SK-N-SH treated with all-trans-retinoic acid at 6 μM for 48 hours (cell line): ENCODE measurements at regions not wholly inside any gene's neighbourhood (a gene's known extent, or its start where the extent isn't known, plus 50 kb on each side); places are given as distances from the start of the nearest gene placed in this dataset.

Experiments
- ATAC-seq: fragments of 200-7000 bp; cut with Tn5 transposase; 3 replicates; pipeline ENCODE4 v1.9.1; 2020; ENCODE audit warnings: mild to moderate bottlenecking, moderate library complexity
- BACH2 ChIP-seq: fragments of 250-450 bp; sonication (Bioruptor Pico); IDR thresholded peaks from 2 replicates; pipeline ENCODE4 v1.9.0; 2021; ENCODE audit warnings: mild to moderate bottlenecking, borderline replicate concordance
- CSDC2 ChIP-seq: fragments of 250-450 bp; sonication (Bioruptor Pico); IDR thresholded peaks from 2 replicates; pipeline ENCODE4 v1.5.0; 2020; ENCODE audit warnings: mild to moderate bottlenecking, moderate library complexity
- ESRRG ChIP-seq: fragments of 250-450 bp; sonication (Bioruptor Pico); IDR thresholded peaks from 2 replicates; pipeline ENCODE4 v1.6.1; 2021; ENCODE audit warnings: mild to moderate bottlenecking
- ISL1 ChIP-seq: fragments of 250-450 bp; sonication (Bioruptor Pico); IDR thresholded peaks from 2 replicates; pipeline ENCODE4 v2.1.2; 2022; ENCODE audit warnings: mild to moderate bottlenecking, moderate library complexity
- PPARA ChIP-seq: fragments of 250-450 bp; sonication (Bioruptor Pico); IDR thresholded peaks from 2 replicates; pipeline ENCODE4 v1.5.0; 2020; ENCODE audit warnings: mild to moderate bottlenecking, borderline replicate concordance
- RARB ChIP-seq: fragments of 250-450 bp; sonication (Bioruptor Pico); IDR thresholded peaks from 2 replicates; pipeline ENCODE4 v1.8.0; 2021; ENCODE audit warnings: mild to moderate bottlenecking, moderate library complexity
- TCF4 ChIP-seq: fragments of 250-450 bp; sonication (Bioruptor Pico); IDR thresholded peaks from 2 replicates; pipeline ENCODE4 v1.8.0; 2021; ENCODE audit warnings: mild to moderate bottlenecking, moderate library complexity, borderline replicate concordance
- TOX ChIP-seq: fragments of 250-450 bp; sonication (Bioruptor Pico); IDR thresholded peaks from 2 replicates; pipeline ENCODE4 v1.8.0; 2021; ENCODE audit warnings: mild to moderate bottlenecking, moderate library complexity, borderline replicate concordance
- ZC3H10 ChIP-seq: fragments of 250-450 bp; sonication (Bioruptor Pico); IDR thresholded peaks from 2 replicates; pipeline ENCODE4 v1.5.1; 2021; ENCODE audit warnings: mild to moderate bottlenecking, moderate library complexity
- ZFP3 ChIP-seq: fragments of 250-450 bp; sonication (Bioruptor Pico); IDR thresholded peaks from 2 replicates; pipeline ENCODE4 v1.5.0; 2020; ENCODE audit warnings: mild to moderate bottlenecking, moderate library complexity
- ZFP30 ChIP-seq: fragments of 450-650 bp; formaldehyde crosslinking; IDR thresholded peaks from 2 replicates; pipeline ENCODE4 v1.5.0; 2022; ENCODE audit warnings: mild to moderate bottlenecking, moderate library complexity
- ZNF565 ChIP-seq: fragments of 450-650 bp; formaldehyde crosslinking; conservative IDR thresholded peaks from 2 replicates; pipeline ENCODE4 v1.5.0; 2020; ENCODE audit warnings: low read depth, mild to moderate bottlenecking, moderate library complexity
- ZNF8 ChIP-seq: fragments of 450-650 bp; formaldehyde crosslinking; IDR thresholded peaks from 2 replicates; pipeline ENCODE4 v1.5.0; 2020; ENCODE audit warnings: mild to moderate bottlenecking, moderate library complexity
- TF ChIP-seq, protein P1 (sequence below): fragments of 250-450 bp; sonication (Bioruptor Pico); IDR thresholded peaks from 2 replicates; pipeline ENCODE4 v1.8.0; 2021; ENCODE audit warnings: low read depth, mild to moderate bottlenecking, moderate library complexity, borderline replicate concordance
- TF ChIP-seq, protein P2 (sequence below): fragments of 250-450 bp; sonication (Bioruptor Pico); IDR thresholded peaks from 2 replicates; pipeline ENCODE4 v1.5.0; 2020; ENCODE audit warnings: mild to moderate bottlenecking, moderate library complexity
- TF ChIP-seq, protein P3 (sequence below): fragments of 250-450 bp; sonication (Bioruptor Pico); IDR thresholded peaks from 2 replicates; pipeline ENCODE4 v1.5.1; 2020; ENCODE audit warnings: low read depth, mild to moderate bottlenecking, moderate library complexity
- TF ChIP-seq, protein P4 (sequence below): fragments of 250-450 bp; sonication (Bioruptor Pico); IDR thresholded peaks from 2 replicates; pipeline ENCODE4 v1.8.0; 2020; ENCODE audit warnings: mild to moderate bottlenecking, moderate library complexity, borderline replicate concordance
- TF ChIP-seq, protein P5 (sequence below): fragments of 250-450 bp; sonication (Bioruptor Pico); IDR thresholded peaks from 2 replicates; pipeline ENCODE4 v1.5.1; 2021; ENCODE audit warnings: mild to moderate bottlenecking, moderate library complexity

DNA sequence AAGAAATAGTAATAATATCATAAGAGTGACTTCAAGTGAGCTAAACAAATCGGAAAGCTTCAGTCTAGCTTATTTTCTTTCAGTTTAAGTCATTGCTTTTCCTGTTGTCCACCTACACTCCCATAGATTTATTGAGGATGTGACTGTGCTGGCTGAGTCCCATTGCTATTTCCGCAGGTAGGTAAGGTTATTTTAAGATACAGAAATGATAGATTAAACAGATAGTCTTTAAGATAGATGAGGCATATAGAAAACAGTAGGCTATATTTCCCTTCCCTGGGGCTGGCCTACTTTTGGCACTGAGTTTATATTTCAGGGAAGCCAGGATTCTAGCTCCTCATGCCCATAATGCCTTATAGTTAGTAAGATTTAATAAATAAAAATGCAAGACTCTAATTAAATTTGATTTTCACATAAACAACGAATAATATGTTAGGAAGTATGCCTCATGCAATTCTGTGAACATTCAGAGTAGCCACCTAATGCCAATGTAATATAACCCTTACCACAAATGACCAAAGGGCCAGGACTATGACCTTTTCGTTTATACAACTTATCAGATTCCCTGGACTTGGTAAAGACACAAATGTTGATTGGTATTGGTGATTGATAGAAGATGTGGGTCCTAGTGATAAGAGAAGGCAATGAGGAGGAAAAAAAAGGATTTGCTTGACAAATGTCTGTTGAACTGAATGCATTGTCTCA, 1079.3 kb downstream of the EPHA7 start:
- ATAC-seq: no peak
- no peak for TF ChIP-seq BACH2 (CRISPR knock-in tag)
- no peak for TF ChIP-seq RARB
- no peak for TF ChIP-seq PPARA (CRISPR knock-in tag)
- TF ChIP-seq ZNF8: no peak
- TF ChIP-seq, protein P1, sequence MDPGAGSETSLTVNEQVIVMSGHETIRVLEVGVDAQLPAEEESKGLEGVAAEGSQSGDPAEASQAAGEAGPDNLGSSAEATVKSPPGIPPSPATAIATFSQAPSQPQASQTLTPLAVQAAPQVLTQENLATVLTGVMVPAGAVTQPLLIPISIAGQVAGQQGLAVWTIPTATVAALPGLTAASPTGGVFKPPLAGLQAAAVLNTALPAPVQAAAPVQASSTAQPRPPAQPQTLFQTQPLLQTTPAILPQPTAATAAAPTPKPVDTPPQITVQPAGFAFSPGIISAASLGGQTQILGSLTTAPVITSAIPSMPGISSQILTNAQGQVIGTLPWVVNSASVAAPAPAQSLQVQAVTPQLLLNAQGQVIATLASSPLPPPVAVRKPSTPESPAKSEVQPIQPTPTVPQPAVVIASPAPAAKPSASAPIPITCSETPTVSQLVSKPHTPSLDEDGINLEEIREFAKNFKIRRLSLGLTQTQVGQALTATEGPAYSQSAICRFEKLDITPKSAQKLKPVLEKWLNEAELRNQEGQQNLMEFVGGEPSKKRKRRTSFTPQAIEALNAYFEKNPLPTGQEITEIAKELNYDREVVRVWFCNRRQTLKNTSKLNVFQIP (CRISPR knock-in tag): no peak
- no peak for TF ChIP-seq TOX (CRISPR knock-in tag)
- TF ChIP-seq, protein P2, sequence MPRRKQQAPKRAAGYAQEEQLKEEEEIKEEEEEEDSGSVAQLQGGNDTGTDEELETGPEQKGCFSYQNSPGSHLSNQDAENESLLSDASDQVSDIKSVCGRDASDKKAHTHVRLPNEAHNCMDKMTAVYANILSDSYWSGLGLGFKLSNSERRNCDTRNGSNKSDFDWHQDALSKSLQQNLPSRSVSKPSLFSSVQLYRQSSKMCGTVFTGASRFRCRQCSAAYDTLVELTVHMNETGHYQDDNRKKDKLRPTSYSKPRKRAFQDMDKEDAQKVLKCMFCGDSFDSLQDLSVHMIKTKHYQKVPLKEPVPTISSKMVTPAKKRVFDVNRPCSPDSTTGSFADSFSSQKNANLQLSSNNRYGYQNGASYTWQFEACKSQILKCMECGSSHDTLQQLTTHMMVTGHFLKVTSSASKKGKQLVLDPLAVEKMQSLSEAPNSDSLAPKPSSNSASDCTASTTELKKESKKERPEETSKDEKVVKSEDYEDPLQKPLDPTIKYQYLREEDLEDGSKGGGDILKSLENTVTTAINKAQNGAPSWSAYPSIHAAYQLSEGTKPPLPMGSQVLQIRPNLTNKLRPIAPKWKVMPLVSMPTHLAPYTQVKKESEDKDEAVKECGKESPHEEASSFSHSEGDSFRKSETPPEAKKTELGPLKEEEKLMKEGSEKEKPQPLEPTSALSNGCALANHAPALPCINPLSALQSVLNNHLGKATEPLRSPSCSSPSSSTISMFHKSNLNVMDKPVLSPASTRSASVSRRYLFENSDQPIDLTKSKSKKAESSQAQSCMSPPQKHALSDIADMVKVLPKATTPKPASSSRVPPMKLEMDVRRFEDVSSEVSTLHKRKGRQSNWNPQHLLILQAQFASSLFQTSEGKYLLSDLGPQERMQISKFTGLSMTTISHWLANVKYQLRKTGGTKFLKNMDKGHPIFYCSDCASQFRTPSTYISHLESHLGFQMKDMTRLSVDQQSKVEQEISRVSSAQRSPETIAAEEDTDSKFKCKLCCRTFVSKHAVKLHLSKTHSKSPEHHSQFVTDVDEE (CRISPR knock-in tag): no peak
- TF ChIP-seq ISL1 (CRISPR knock-in tag): no peak
- TF ChIP-seq ZC3H10 (CRISPR knock-in tag): no peak
- TF ChIP-seq, protein P3, sequence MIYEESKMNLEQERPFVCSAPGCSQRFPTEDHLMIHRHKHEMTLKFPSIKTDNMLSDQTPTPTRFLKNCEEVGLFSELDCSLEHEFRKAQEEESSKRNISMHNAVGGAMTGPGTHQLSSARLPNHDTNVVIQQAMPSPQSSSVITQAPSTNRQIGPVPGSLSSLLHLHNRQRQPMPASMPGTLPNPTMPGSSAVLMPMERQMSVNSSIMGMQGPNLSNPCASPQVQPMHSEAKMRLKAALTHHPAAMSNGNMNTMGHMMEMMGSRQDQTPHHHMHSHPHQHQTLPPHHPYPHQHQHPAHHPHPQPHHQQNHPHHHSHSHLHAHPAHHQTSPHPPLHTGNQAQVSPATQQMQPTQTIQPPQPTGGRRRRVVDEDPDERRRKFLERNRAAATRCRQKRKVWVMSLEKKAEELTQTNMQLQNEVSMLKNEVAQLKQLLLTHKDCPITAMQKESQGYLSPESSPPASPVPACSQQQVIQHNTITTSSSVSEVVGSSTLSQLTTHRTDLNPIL (CRISPR knock-in tag): no peak
- no peak for TF ChIP-seq CSDC2 (CRISPR knock-in tag)
- no peak for TF ChIP-seq ZFP30
- TF ChIP-seq ZFP3 (CRISPR knock-in tag): no peak
- TF ChIP-seq, protein P4, sequence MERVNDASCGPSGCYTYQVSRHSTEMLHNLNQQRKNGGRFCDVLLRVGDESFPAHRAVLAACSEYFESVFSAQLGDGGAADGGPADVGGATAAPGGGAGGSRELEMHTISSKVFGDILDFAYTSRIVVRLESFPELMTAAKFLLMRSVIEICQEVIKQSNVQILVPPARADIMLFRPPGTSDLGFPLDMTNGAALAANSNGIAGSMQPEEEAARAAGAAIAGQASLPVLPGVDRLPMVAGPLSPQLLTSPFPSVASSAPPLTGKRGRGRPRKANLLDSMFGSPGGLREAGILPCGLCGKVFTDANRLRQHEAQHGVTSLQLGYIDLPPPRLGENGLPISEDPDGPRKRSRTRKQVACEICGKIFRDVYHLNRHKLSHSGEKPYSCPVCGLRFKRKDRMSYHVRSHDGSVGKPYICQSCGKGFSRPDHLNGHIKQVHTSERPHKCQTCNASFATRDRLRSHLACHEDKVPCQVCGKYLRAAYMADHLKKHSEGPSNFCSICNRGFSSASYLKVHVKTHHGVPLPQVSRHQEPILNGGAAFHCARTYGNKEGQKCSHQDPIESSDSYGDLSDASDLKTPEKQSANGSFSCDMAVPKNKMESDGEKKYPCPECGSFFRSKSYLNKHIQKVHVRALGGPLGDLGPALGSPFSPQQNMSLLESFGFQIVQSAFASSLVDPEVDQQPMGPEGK: no peak
- TF ChIP-seq, protein P5, sequence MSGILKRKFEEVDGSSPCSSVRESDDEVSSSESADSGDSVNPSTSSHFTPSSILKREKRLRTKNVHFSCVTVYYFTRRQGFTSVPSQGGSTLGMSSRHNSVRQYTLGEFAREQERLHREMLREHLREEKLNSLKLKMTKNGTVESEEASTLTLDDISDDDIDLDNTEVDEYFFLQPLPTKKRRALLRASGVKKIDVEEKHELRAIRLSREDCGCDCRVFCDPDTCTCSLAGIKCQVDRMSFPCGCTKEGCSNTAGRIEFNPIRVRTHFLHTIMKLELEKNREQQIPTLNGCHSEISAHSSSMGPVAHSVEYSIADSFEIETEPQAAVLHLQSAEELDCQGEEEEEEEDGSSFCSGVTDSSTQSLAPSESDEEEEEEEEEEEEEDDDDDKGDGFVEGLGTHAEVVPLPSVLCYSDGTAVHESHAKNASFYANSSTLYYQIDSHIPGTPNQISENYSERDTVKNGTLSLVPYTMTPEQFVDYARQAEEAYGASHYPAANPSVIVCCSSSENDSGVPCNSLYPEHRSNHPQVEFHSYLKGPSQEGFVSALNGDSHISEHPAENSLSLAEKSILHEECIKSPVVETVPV (CRISPR knock-in tag): no peak

DNA sequence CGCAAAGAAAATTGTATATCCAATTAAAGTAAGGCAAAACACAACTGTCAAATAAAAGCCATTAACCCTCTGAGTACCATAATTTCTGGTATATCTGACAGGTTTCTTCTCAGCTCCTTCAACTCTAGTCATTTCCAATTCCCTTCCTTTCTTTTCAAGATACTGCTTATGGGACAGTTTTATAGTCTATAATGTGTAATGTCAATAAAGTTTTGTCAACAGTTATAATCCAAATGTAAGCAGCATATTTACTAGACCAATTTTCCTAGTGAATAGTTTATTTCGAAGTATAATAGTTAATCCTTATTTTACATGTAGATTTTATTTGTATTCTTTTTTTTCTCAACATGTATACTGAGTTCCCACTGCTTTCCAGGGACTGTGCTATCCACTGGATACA, 1081.8 kb downstream of the EPHA7 start:
- TF ChIP-seq, protein P1 (CRISPR knock-in tag): no peak
- no peak for TF ChIP-seq ESRRG (CRISPR knock-in tag)
- TF ChIP-seq TCF4 (CRISPR knock-in tag): no peak
- no peak for TF ChIP-seq ZNF8
- no peak for ATAC-seq

DNA sequence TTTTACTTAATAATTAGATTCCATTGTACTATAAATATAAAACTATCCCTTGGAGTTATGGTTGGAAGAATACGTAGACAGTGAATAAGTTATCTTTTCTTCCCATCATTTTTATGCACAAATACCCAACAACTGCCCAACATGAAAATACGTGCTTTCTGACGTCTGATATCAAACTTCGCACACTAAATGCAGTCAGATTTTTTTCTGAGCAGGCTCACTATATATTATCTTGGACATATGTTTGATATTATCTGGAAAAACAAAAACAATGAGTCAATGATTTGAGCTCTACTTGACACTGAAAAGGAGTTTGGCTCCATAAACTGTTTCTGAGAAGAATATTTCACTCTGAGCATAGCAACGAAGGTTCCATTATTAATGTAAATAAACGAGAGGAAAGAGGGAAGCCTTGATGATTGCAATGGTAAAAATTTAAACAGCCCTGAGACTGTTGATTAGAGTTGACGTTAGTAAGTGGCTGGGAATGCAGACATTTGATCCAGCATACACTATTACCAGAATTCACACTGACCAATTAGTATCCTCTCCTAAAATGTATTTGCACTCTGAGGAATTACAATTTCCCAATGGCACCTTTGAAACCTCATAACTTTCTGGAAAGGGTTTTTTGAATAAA, 1090.0 kb downstream of the EPHA7 start:
- TF ChIP-seq ZNF565 (no peak), CSDC2 (CRISPR knock-in tag) (no peak), ISL1 (CRISPR knock-in tag) (peak; percentile 28; the same call in 1 of the 2 replicates)
- TF ChIP-seq, protein P2 (CRISPR knock-in tag): no peak
- ATAC-seq: no peak
